HEK293T (cell line): ENCODE measurements at regions not wholly inside any gene's neighbourhood (a gene's known extent, or its start where the extent isn't known, plus 50 kb on each side); places are given as distances from the start of the nearest gene placed in this dataset.

Experiments used
- ARNT ChIP-seq: fragments of 450-650 bp; IDR thresholded peaks from 2 replicates; pipeline ENCODE4 v1.6.1; 2017; ENCODE audit warnings: mild to moderate bottlenecking
- BHLHE40 ChIP-seq: fragments of 450-650 bp; IDR thresholded peaks from 2 replicates; pipeline ENCODE4 v1.6.1; 2016; ENCODE audit warnings: mild to moderate bottlenecking, moderate library complexity, borderline replicate concordance
- CTBP1 ChIP-seq: fragments of 450-650 bp; IDR thresholded peaks from 2 replicates; pipeline ENCODE4 v1.6.1; 2016; ENCODE audit warnings: borderline replicate concordance
- FOXA1 ChIP-seq: fragments of 450-650 bp; IDR thresholded peaks from 2 replicates; pipeline ENCODE4 v1.6.1; 2016; ENCODE audit warnings: mild to moderate bottlenecking
- FOXK2 ChIP-seq: fragments of 450-650 bp; IDR thresholded peaks from 2 replicates; pipeline ENCODE4 v1.6.1; 2016; ENCODE audit warnings: mild to moderate bottlenecking
- FOXM1 ChIP-seq: fragments of 450-650 bp; IDR thresholded peaks from 2 replicates; pipeline ENCODE4 v1.6.1; 2017; ENCODE audit warnings: mild to moderate bottlenecking, borderline replicate concordance
- NFRKB ChIP-seq: fragments of 450-650 bp; IDR thresholded peaks from 2 replicates; pipeline ENCODE4 v1.6.1; 2016; ENCODE audit warnings: mild to moderate bottlenecking, moderate library complexity
- SP1 ChIP-seq: fragments of 450-650 bp; IDR thresholded peaks from 2 replicates; pipeline ENCODE4 v1.6.1; 2017
- TARDBP ChIP-seq: fragments of 450-650 bp; IDR thresholded peaks from 2 replicates; pipeline ENCODE4 v1.6.1; 2016
- ZNF384 ChIP-seq: fragments of 450-650 bp; IDR thresholded peaks from 2 replicates; pipeline ENCODE4 v1.6.1; 2016
- TF ChIP-seq, protein P1 (sequence below): fragments of 450-650 bp; IDR thresholded peaks from 2 replicates; pipeline ENCODE4 v1.6.1; 2016

GRCh38 chr3:178129109-178129508 lies 407.1 kb upstream of the KCNMB2 start:
- TF ChIP-seq BHLHE40 (no peak), FOXM1 (no peak), TARDBP (no peak), SP1 (no peak), ARNT (no peak), CTBP1 (no peak), FOXK2 (no peak), FOXA1 (no peak), NFRKB (no peak), ZNF384 (no peak)
- TF ChIP-seq, protein P1, sequence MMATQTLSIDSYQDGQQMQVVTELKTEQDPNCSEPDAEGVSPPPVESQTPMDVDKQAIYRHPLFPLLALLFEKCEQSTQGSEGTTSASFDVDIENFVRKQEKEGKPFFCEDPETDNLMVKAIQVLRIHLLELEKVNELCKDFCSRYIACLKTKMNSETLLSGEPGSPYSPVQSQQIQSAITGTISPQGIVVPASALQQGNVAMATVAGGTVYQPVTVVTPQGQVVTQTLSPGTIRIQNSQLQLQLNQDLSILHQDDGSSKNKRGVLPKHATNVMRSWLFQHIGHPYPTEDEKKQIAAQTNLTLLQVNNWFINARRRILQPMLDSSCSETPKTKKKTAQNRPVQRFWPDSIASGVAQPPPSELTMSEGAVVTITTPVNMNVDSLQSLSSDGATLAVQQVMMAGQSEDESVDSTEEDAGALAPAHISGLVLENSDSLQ, result no peak
